B cell (primary cell): ENCODE measurements at regions not wholly inside any gene's neighbourhood (a gene's known extent, or its start where the extent isn't known, plus 50 kb on each side); places are given as distances from the start of the nearest gene placed in this dataset.

Experiments
- ATAC-seq: fragments of 200-7000 bp; cut with Tn5 transposase; one replicate; pipeline ENCODE4 v1.10.0; 2021; ENCODE audit warnings: low read depth, mild to moderate bottlenecking, moderate number of reproducible peaks, moderate library complexity
- CTCF ChIA-PET: fragments of 350-600 bp; sonication (Branson Sonifier 250); formaldehyde crosslinking; loops from one replicate; lab custom pipeline; 2021; ENCODE audit warnings: antibody characterized with exemption, inconsistent platforms; lab: Charles Lee
- POLR2A ChIA-PET: fragments of 350-600 bp; sonication (Branson Sonifier 250); formaldehyde crosslinking; loops from one replicate; lab custom pipeline; 2021; ENCODE audit warnings: antibody characterized with exemption; lab: Charles Lee
- DNase-seq: peaks from one replicate; pipeline ENCODE4 v3.0.0; 2013
- H2AFZ ChIP-seq: 2 replicates; pipeline ENCODE4 v1.6.1; 2012; ENCODE audit warnings: mild to moderate bottlenecking, low read depth, low read length; ENCODE audit not compliant: insufficient read depth, poor library complexity, severe bottlenecking
- H3K27ac ChIP-seq, 2 donors: 1 replicate in 1 of 2; 2 replicates in 1 of 2; pipeline ENCODE4 v1.5.1; 2012 to 2013; ENCODE audit warnings: low read length in 2 of 2, mild to moderate bottlenecking in 2 of 2, moderate library complexity in 1 of 2
- H3K27me3 ChIP-seq, 4 experiments: fragments of 200-600 bp in 1 of 4; sonication (generic) in 1 of 4; replicated peaks in 1 of 4; 1 replicate in 2 of 4; 2 replicates in 2 of 4; pipeline versions ENCODE4 v1.6.1 to v1.7.0; 2013 to 2016; ENCODE audit warnings: low read length in 3 of 4, mild to moderate bottlenecking in 2 of 4, mixed read lengths in 1 of 4, moderate library complexity in 1 of 4; ENCODE audit not compliant: insufficient read depth in 4 of 4, control insufficient read depth in 3 of 4; ENCODE audit errors: control extremely low read depth in 1 of 4
- H3K36me3 ChIP-seq, 2 experiments: replicated peaks in 1 of 2; 1 replicate in 1 of 2; 2 replicates in 1 of 2; pipeline versions ENCODE4 v1.6.1 to v1.7.1; 2013; ENCODE audit warnings: low read length in 1 of 2; ENCODE audit not compliant: insufficient read depth in 2 of 2, control insufficient read depth in 1 of 2; ENCODE audit errors: control extremely low read depth in 1 of 2, extremely low read depth in 1 of 2
- H3K4me1 ChIP-seq, 2 donors: fragments of 200-600 bp in 1 of 2; sonication (generic) in 1 of 2; 1 replicate in 1 of 2; 2 replicates in 1 of 2; pipeline versions ENCODE4 v1.5.1 to v1.6.1; 2013 to 2017; ENCODE audit warnings: low read length in 2 of 2; ENCODE audit not compliant: control insufficient read depth in 2 of 2, insufficient read depth in 2 of 2
- H3K4me2 ChIP-seq: replicated peaks from 2 replicates; pipeline ENCODE3; 2012; ENCODE audit warnings: mild to moderate bottlenecking, low read depth, low read length; ENCODE audit not compliant: poor library complexity, severe bottlenecking
- H3K4me3 ChIP-seq, 5 experiments: fragments of 200-600 bp in 1 of 5; sonication (generic) in 1 of 5; 1 replicate in 3 of 5; 2 replicates in 2 of 5; pipeline versions ENCODE4 v1.5.1 to v1.7.0; 2011 to 2016; ENCODE audit warnings: low read length in 4 of 5, mild to moderate bottlenecking in 4 of 5, low read depth in 2 of 5, control low read depth in 1 of 5, moderate library complexity in 1 of 5; ENCODE audit not compliant: insufficient read depth in 1 of 5; ENCODE audit errors: control extremely low read depth in 1 of 5, extremely low read depth in 1 of 5
- H3K79me2 ChIP-seq: fragments of 200-600 bp; sonication (generic); one replicate; pipeline ENCODE4 v1.6.0; 2016; ENCODE audit warnings: low read length; ENCODE audit not compliant: control insufficient read depth, insufficient read depth
- H3K9ac ChIP-seq: fragments of 200-600 bp; sonication (generic); 2 replicates; pipeline ENCODE4 v1.6.1; 2017; ENCODE audit warnings: mild to moderate bottlenecking, low read length, moderate library complexity
- H3K9me3 ChIP-seq, 3 donors: one replicate each; pipeline versions ENCODE4 v1.6.1 to v1.7.1; 2013; ENCODE audit warnings: low read length in 2 of 3; ENCODE audit not compliant: control insufficient read depth in 2 of 3, insufficient read depth in 1 of 3; ENCODE audit errors: control extremely low read depth in 1 of 3
- H4K20me1 ChIP-seq: 2 replicates; pipeline ENCODE4 v1.6.0; 2012; ENCODE audit warnings: mild to moderate bottlenecking, low read length; ENCODE audit not compliant: insufficient read depth, control insufficient read depth, poor library complexity, severe bottlenecking
- H3K27ac Mint-ChIP-seq: one replicate; pipeline ENCODE4 v1.8.0; 2021; ENCODE audit warnings: mixed read lengths
- H3K27me3 Mint-ChIP-seq: one replicate; pipeline ENCODE4 v1.8.0; 2021; ENCODE audit warnings: mixed read lengths
- H3K4me1 Mint-ChIP-seq: one replicate; pipeline ENCODE4 v1.8.0; 2021; ENCODE audit warnings: mixed read lengths
- H3K4me3 Mint-ChIP-seq: one replicate; pipeline ENCODE4 v1.8.0; 2021; ENCODE audit warnings: mixed read lengths
- H3K9me3 Mint-ChIP-seq: one replicate; pipeline ENCODE4 v1.8.0; 2022; ENCODE audit warnings: mixed read lengths; ENCODE audit not compliant: insufficient read depth
- EZH2 ChIP-seq: IDR thresholded peaks from 2 replicates; pipeline ENCODE4 v1.6.1; 2012; ENCODE audit warnings: borderline replicate concordance, low read depth, mild to moderate bottlenecking, moderate library complexity, low read length; ENCODE audit not compliant: insufficient read depth, poor library complexity, severe bottlenecking
- WGBS: methylation state at CpG from one replicate; pipeline ENCODE4 v1.1.5; 2013; ENCODE audit warnings: missing lambda C conversion rate; ENCODE audit not compliant: insufficient coverage; 5-methylcytosine and 5-hydroxymethylcytosine counted together
- intact Hi-C: fragments of 100-400 bp; cut with micrococcal nuclease; formaldehyde crosslinking; loops from one replicate; pipeline ENCODE4 v1.10.0; 2022
- TF ChIP-seq, protein P1 (sequence below): fragments of 200-600 bp; IDR thresholded peaks from one replicate; pipeline ENCODE4 v1.8.0; 2022; ENCODE audit warnings: antibody characterized with exemption, mild to moderate bottlenecking

DNA sequence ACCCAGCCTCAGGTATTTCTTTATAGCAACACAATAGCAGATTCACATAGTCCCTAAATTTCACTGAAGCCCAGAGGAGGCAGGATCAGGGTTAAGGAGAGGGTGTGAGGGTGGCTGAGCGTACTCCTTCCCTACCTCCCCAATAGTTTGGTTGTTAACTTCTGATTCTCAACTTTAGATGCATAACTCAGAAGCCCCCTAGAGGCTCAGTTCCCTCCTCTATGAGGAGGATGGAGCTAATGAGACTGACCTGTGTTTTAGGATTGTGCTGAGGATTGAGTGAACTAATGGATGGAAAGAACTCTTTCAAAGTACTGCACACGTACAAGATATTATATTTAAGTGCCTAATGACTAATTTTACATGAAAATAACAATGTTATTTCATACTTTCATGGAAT, 249.3 kb upstream of the SOX14 start:
- ATAC-seq, result no peak
- intact Hi-C loops, result no loop called here
- POLR2A ChIA-PET, result no interaction called here
- Mint-ChIP-seq H3K27ac (no peak overlapping the region), H3K9me3 (no peaks in the 10 kb centered on the region), H3K4me3 (no peak overlapping the region), H3K27me3 (no peaks in the 10 kb centered on the region), H3K4me1 (no peaks in the 10 kb centered on the region)
- TF ChIP-seq, protein P1, sequence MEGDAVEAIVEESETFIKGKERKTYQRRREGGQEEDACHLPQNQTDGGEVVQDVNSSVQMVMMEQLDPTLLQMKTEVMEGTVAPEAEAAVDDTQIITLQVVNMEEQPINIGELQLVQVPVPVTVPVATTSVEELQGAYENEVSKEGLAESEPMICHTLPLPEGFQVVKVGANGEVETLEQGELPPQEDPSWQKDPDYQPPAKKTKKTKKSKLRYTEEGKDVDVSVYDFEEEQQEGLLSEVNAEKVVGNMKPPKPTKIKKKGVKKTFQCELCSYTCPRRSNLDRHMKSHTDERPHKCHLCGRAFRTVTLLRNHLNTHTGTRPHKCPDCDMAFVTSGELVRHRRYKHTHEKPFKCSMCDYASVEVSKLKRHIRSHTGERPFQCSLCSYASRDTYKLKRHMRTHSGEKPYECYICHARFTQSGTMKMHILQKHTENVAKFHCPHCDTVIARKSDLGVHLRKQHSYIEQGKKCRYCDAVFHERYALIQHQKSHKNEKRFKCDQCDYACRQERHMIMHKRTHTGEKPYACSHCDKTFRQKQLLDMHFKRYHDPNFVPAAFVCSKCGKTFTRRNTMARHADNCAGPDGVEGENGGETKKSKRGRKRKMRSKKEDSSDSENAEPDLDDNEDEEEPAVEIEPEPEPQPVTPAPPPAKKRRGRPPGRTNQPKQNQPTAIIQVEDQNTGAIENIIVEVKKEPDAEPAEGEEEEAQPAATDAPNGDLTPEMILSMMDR, result no peak
- TF ChIP-seq EZH2, result no peak
- no peaks in the 10 kb centered on the region for H3K9me3 ChIP-seq
- H3K27me3 ChIP-seq, result no peaks in the 10 kb centered on the region
- no peak overlapping the region for H3K9ac ChIP-seq
- no peak for DNase-seq
- H3K4me1 ChIP-seq, result no peaks in the 10 kb centered on the region
- H3K36me3 ChIP-seq, result no peaks in the 10 kb centered on the region
- no peak overlapping the region for H3K4me2 ChIP-seq
- H3K27ac ChIP-seq, result no peak overlapping the region
- H2AFZ ChIP-seq, result no peak overlapping the region
- H4K20me1 ChIP-seq, result no peaks in the 10 kb centered on the region
- CTCF ChIA-PET, result no interaction called here
- no peak overlapping the region for H3K4me3 ChIP-seq
- H3K79me2 ChIP-seq, result no peaks in the 10 kb centered on the region
- WGBS, result no CpG with 5 or more reads among the region's 2 CpGs

DNA sequence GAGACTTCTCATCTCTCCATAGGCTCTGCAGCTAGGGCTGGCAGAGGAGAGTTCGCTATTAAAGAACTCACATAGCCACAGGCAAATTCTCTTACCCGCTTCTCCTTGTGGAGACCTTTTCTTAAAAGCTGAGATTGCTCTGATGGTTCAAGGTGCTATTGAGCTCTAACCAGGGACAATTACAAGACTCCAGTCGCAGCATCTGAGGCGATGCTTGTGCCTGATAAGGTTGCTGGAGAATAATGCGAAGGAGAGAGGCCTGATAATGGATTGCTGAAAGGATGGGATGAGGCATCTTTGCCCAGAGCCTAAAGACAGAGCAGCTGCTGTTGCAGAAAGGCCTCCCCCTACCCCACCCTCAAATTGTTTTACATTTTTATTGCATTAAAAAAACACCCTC, 244.5 kb upstream of the SOX14 start:
- H3K4me1 ChIP-seq, result no peaks in the 10 kb centered on the region
- no peaks in the 10 kb centered on the region for H3K79me2 ChIP-seq
- H3K27me3 ChIP-seq, result no peaks in the 10 kb centered on the region
- H4K20me1 ChIP-seq, result no peaks in the 10 kb centered on the region
- CTCF ChIA-PET, result no interaction called here
- no peaks in the 10 kb centered on the region for H3K9me3 ChIP-seq
- H3K27ac Mint-ChIP-seq, result no peak overlapping the region
- POLR2A ChIA-PET, result no interaction called here
- H3K27me3 Mint-ChIP-seq, result no peaks in the 10 kb centered on the region
- no peak overlapping the region for H2AFZ ChIP-seq
- no peak overlapping the region for H3K9ac ChIP-seq
- no peak for ATAC-seq
- intact Hi-C loops, result no loop called here
- DNase-seq, result no peak
- H3K27ac ChIP-seq, result no peak overlapping the region
- TF ChIP-seq, protein P1, result no peak
- TF ChIP-seq EZH2, result no peak
- no peak overlapping the region for H3K4me3 ChIP-seq
- no peak overlapping the region for H3K4me3 Mint-ChIP-seq
- no peak overlapping the region for H3K4me2 ChIP-seq
- no peaks in the 10 kb centered on the region for H3K36me3 ChIP-seq
- WGBS, result no CpG with 5 or more reads among the region's 5 CpGs
- H3K4me1 Mint-ChIP-seq, result no peaks in the 10 kb centered on the region
- H3K9me3 Mint-ChIP-seq, result no peaks in the 10 kb centered on the region
